ENCODE measurements at regions not wholly inside any gene's neighbourhood (a gene's known extent, or its start where the extent isn't known, plus 50 kb on each side); places are given as distances from the start of the nearest gene placed in this dataset.

- TF ChIP-seq CTCF (conservative IDR thresholded peaks at IDR 0.05) = no peak
- Mint-ChIP-seq H3K4me1 (no peaks in the 10 kb centered on the region), H3K36me3 (ENCODE audit: low read depth) (no peaks in the 10 kb centered on the region), H3K27me3 (ENCODE audit: low read depth) (peaks cover 15% of the 10 kb centered on the region), H3K9me3 (no peaks in the 10 kb centered on the region), H3K27ac (ENCODE audit: unreplicated experiment) (peak overlapping the region; percentile 51), H3K4me3 (no peak overlapping the region)
- no peak for DNase-seq (ENCODE audit: low read depth, low spot score)
These were observed 248.0 kb downstream of the NSG2 start for GRCh38 chr5:174293481-174293880.

GRCh38 chr5:174294891-174295620 is 249.6 kb downstream of the NSG2 start:
- H3K4me1 Mint-ChIP-seq = no peaks in the 10 kb centered on the region
- peaks cover 21% of the 10 kb centered on the region for H3K27me3 Mint-ChIP-seq (ENCODE audit: low read depth)
- no peak for TF ChIP-seq CTCF (conservative IDR thresholded peaks at IDR 0.05)
- H3K4me3 Mint-ChIP-seq = no peak overlapping the region
- H3K36me3 Mint-ChIP-seq (ENCODE audit: low read depth) = no peaks in the 10 kb centered on the region
- no peak for DNase-seq (ENCODE audit: low read depth, low spot score)
- H3K27ac Mint-ChIP-seq (ENCODE audit: unreplicated experiment) = no peak overlapping the region
- no peaks in the 10 kb centered on the region for H3K9me3 Mint-ChIP-seq

GRCh38 chr5:174295702-174296436 is 250.4 kb downstream of the NSG2 start:
- TF ChIP-seq CTCF (conservative IDR thresholded peaks at IDR 0.05) = no peak
- Mint-ChIP-seq H3K27me3 (ENCODE audit: low read depth) (peaks cover 29% of the 10 kb centered on the region), H3K9me3 (no peaks in the 10 kb centered on the region), H3K36me3 (ENCODE audit: low read depth) (no peaks in the 10 kb centered on the region), H3K4me1 (peaks cover 3% of the 10 kb centered on the region), H3K27ac (ENCODE audit: unreplicated experiment) (no peak overlapping the region), H3K4me3 (no peak overlapping the region)
- no peak for DNase-seq (ENCODE audit: low read depth, low spot score)

- no peak overlapping the region for H3K4me3 Mint-ChIP-seq
- TF ChIP-seq CTCF (conservative IDR thresholded peaks at IDR 0.05) = no peak
- H3K9me3 Mint-ChIP-seq = no peaks in the 10 kb centered on the region
- no peaks in the 10 kb centered on the region for H3K36me3 Mint-ChIP-seq (ENCODE audit: low read depth)
- DNase-seq (ENCODE audit: low read depth, low spot score) = no peak
- H3K27me3 Mint-ChIP-seq (ENCODE audit: low read depth) = peaks cover 32% of the 10 kb centered on the region
- H3K4me1 Mint-ChIP-seq = peaks cover 10% of the 10 kb centered on the region
- H3K27ac Mint-ChIP-seq (ENCODE audit: unreplicated experiment) = peak overlapping the region; percentile 51
These were observed 254.8 kb downstream of the NSG2 start for GRCh38 chr5:174300118-174300940.

- no peaks in the 10 kb centered on the region for H3K9me3 Mint-ChIP-seq
- H3K36me3 Mint-ChIP-seq (ENCODE audit: low read depth) = no peaks in the 10 kb centered on the region
- no peak overlapping the region for H3K4me3 Mint-ChIP-seq
- no peak overlapping the region for H3K27ac Mint-ChIP-seq (ENCODE audit: unreplicated experiment)
- no peak for TF ChIP-seq CTCF (conservative IDR thresholded peaks at IDR 0.05)
- DNase-seq (ENCODE audit: low read depth, low spot score) = no peak
- peaks cover 34% of the 10 kb centered on the region for H3K27me3 Mint-ChIP-seq (ENCODE audit: low read depth)
- H3K4me1 Mint-ChIP-seq = peaks cover 10% of the 10 kb centered on the region
These were observed 255.6 kb downstream of the NSG2 start for GRCh38 chr5:174300941-174301761.
